ENCODE measurements at regions not wholly inside any gene's neighbourhood (a gene's known extent, or its start where the extent isn't known, plus 50 kb on each side); places are given as distances from the start of the nearest gene placed in this dataset.

DNA sequence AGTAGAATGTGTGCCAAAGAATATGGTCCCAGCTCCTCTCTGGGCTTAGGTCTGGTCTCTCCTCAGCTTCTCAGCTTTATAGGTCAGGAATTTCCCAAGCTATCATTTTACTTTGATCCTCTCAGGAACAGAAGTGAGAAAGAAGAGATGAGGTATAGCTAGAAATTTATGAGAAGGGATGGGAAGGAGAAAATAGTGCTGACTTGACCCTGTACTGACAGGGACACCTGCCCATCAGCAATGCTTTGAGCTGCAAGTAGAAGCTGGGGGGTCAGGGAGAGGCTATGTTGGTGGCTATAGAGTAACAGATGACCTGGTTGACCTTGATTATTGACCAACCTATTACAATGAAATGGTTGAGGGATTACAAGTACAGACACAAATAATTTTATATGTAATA is 75.0 kb downstream of the XCL2 start:
- TF ChIP-seq EP300 (IDR thresholded peaks at IDR 0.05) = no peak
- TF ChIP-seq, protein P1, sequence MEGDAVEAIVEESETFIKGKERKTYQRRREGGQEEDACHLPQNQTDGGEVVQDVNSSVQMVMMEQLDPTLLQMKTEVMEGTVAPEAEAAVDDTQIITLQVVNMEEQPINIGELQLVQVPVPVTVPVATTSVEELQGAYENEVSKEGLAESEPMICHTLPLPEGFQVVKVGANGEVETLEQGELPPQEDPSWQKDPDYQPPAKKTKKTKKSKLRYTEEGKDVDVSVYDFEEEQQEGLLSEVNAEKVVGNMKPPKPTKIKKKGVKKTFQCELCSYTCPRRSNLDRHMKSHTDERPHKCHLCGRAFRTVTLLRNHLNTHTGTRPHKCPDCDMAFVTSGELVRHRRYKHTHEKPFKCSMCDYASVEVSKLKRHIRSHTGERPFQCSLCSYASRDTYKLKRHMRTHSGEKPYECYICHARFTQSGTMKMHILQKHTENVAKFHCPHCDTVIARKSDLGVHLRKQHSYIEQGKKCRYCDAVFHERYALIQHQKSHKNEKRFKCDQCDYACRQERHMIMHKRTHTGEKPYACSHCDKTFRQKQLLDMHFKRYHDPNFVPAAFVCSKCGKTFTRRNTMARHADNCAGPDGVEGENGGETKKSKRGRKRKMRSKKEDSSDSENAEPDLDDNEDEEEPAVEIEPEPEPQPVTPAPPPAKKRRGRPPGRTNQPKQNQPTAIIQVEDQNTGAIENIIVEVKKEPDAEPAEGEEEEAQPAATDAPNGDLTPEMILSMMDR (IDR thresholded peaks at IDR 0.05) = no peak
